PC-3 (cell line): ENCODE measurements at regions not wholly inside any gene's neighbourhood (a gene's known extent, or its start where the extent isn't known, plus 50 kb on each side); places are given as distances from the start of the nearest gene placed in this dataset.

Experiments used
- EZH2 ChIP-seq: fragments of 300-600 bp; sonication (generic); IDR thresholded peaks from one replicate; pipeline ENCODE4 v1.6.1; 2017; ENCODE audit warnings: antibody characterized with exemption, mild to moderate bottlenecking, low read length; ENCODE audit not compliant: unreplicated experiment
- TF ChIP-seq, protein P1 (sequence below): fragments of 300-600 bp; sonication (generic); conservative IDR thresholded peaks from 2 replicates; pipeline ENCODE4 v1.5.1; 2017; ENCODE audit warnings: antibody characterized with exemption, low read depth, mild to moderate bottlenecking, low read length

DNA sequence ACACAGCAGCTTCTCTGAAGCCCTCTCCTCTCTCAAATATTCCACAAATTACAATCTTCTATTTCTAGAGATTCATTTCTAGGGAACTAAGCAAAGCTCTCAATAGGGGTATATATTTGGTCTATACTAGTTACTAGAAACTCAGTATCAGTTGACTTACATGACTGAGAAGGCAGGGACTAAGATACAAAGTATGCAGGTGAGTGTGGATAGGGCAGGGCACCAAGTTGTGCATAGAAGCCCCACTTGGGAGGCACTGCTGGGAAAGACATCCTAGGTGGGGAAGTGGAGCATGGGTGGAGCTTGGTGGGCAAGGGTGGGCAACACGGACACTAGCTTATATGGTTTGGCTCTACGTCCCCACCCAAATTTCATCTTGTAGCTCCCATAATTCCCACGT lies 148.1 kb upstream of the RASA1 start:
- TF ChIP-seq, protein P1, sequence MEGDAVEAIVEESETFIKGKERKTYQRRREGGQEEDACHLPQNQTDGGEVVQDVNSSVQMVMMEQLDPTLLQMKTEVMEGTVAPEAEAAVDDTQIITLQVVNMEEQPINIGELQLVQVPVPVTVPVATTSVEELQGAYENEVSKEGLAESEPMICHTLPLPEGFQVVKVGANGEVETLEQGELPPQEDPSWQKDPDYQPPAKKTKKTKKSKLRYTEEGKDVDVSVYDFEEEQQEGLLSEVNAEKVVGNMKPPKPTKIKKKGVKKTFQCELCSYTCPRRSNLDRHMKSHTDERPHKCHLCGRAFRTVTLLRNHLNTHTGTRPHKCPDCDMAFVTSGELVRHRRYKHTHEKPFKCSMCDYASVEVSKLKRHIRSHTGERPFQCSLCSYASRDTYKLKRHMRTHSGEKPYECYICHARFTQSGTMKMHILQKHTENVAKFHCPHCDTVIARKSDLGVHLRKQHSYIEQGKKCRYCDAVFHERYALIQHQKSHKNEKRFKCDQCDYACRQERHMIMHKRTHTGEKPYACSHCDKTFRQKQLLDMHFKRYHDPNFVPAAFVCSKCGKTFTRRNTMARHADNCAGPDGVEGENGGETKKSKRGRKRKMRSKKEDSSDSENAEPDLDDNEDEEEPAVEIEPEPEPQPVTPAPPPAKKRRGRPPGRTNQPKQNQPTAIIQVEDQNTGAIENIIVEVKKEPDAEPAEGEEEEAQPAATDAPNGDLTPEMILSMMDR, result no peak
- no peak for TF ChIP-seq EZH2
